ENCODE measurements at regions not wholly inside any gene's neighbourhood (a gene's known extent, or its start where the extent isn't known, plus 50 kb on each side); places are given as distances from the start of the nearest gene placed in this dataset.

DNA sequence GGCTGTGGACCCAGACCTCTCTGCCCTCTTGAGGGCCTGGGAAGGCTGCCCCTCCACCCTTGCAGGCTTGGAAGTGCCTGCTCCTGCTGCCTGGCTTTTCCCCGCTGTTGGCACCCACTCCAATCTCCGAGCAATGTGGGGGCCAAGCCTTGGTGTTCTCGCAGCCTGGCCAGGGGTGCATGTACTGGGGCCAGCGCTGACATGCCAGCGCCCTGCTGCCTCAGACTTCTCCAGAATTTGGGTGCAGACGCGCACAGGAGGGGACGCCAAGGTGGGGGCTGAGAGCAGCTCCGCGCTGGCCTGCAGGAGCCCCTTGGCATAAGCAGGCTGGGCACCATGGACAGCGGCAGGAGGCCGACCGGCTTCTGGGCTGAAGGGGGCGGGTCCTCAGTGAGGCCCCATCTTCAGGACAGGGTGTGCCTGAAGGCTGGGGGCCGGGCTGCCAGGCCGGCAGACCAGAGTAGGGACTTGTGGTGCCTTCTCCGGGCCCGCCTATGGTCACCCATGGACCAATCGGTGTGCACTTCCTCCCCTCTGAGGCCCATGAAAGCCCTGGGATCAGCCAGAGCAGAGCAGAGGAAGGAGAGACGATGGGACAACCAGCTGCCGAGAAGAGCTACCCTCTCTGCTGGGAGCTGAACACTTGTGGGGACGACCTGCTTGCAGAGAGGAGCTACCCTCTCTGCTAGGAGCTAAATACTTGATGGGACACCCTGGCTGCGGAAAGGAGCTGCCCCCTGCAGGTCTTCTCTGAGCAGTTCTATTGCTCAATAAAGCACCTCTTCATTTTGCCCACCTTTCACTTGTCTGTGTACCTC, 118.3 kb downstream of the DNAAF6 start:
- ATAC-seq (ENCODE audit: low FRiP score in 2 of 2) (peak; percentile 35 to 45), DNase-seq (peak; percentile 21 to 74)
- TF ChIP-seq POLR2A (IDR thresholded peaks at IDR 0.05) (no peak), POLR2AphosphoS5 (IDR thresholded peaks at IDR 0.05) (no peak)
- TF ChIP-seq, protein P1, sequence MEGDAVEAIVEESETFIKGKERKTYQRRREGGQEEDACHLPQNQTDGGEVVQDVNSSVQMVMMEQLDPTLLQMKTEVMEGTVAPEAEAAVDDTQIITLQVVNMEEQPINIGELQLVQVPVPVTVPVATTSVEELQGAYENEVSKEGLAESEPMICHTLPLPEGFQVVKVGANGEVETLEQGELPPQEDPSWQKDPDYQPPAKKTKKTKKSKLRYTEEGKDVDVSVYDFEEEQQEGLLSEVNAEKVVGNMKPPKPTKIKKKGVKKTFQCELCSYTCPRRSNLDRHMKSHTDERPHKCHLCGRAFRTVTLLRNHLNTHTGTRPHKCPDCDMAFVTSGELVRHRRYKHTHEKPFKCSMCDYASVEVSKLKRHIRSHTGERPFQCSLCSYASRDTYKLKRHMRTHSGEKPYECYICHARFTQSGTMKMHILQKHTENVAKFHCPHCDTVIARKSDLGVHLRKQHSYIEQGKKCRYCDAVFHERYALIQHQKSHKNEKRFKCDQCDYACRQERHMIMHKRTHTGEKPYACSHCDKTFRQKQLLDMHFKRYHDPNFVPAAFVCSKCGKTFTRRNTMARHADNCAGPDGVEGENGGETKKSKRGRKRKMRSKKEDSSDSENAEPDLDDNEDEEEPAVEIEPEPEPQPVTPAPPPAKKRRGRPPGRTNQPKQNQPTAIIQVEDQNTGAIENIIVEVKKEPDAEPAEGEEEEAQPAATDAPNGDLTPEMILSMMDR (IDR thresholded peaks at IDR 0.05): no peak
- WGBS, 2 donors: 0 to 24% methylated on average over 1 to 23 of the region's 23 CpGs
- Histone ChIP-seq H3K36me3 (no peaks in the 10 kb centered on the region), H3K4me3 (no peak overlapping the region), H3K9me3 (no peaks in the 10 kb centered on the region), H3K4me1 (no peaks in the 10 kb centered on the region), H3K27me3 (peaks cover 0 to 11% (median 0%) of the 10 kb centered on the region in 4 donors), H3K27ac (no peak overlapping the region)

DNA sequence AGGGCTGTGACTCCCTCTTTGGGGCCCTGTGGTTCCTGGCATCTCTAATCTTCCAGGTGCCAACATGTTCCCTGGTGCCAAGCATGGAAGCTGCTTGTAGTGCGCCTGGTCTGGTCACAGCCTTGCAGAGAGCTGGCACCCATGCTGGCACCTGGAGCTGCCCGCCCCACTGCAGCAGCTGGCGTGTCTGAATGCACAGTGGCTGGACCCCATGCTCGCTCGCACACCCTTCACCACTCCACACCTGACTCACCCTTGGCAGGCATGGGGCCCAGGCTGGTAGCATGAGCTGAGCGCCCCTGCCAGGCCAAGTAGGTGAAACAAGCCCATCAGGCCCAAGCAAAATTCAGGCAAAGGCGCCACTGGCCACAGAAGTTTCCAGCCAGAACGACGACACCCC, 119.1 kb downstream of the DNAAF6 start:
- Histone ChIP-seq H3K27me3 (peaks cover 0 to 11% (median 0%) of the 10 kb centered on the region in 4 donors), H3K4me1 (no peaks in the 10 kb centered on the region), H3K9me3 (no peaks in the 10 kb centered on the region), H3K4me3 (no peak overlapping the region), H3K27ac (no peak overlapping the region), H3K36me3 (no peaks in the 10 kb centered on the region)
- TF ChIP-seq POLR2A (IDR thresholded peaks at IDR 0.05) (no peak), POLR2AphosphoS5 (IDR thresholded peaks at IDR 0.05) (no peak), EP300 (IDR thresholded peaks at IDR 0.05) (no peak)
- TF ChIP-seq, protein P1 (IDR thresholded peaks at IDR 0.05): no peak
- DNase-seq: peak in 1 of 2 donors; percentile 33
- WGBS, 2 donors: 86% methylated on average over 9 of the region's 9 CpGs; no CpG with 5 or more reads in 1 of the 2 donors
- ATAC-seq (ENCODE audit: low FRiP score in 2 of 2): no peak

DNA sequence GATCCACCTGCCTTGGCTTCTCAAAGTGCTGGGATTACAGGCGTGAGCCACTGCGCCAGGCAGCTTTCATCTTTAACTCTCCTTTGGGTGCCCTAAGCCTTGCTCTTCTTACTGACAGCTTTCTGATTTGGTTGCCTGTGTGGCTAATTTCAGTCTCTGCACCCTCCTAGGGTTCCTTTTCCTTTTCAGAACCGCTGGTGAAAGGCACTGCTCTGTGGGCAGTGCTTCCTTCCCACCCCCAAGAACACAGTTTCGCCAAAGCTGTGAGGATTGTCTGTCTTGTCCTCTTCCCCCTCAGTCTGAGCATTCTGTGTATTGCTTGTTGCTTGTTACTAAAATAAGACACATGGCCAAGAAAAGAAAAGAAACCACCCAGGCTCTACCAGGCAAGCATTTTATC, 101.4 kb upstream of the FRMPD3 start:
- TF ChIP-seq EP300 (IDR thresholded peaks at IDR 0.05): no peak
- TF ChIP-seq POLR2AphosphoS5 (IDR thresholded peaks at IDR 0.05): no peak
- TF ChIP-seq, protein P1 (IDR thresholded peaks at IDR 0.05): no peak
- H3K27ac ChIP-seq: no peak overlapping the region
- H3K4me1 ChIP-seq: no peaks in the 10 kb centered on the region
- WGBS, 2 donors: 49 to 67% methylated on average over 4 of the region's 4 CpGs
- H3K36me3 ChIP-seq: no peaks in the 10 kb centered on the region
- H3K27me3 ChIP-seq: no peaks in the 10 kb centered on the region
- DNase-seq (no peak), ATAC-seq (ENCODE audit: low FRiP score in 2 of 2) (no peak)
- H3K4me3 ChIP-seq: no peak overlapping the region
- H3K9me3 ChIP-seq: no peaks in the 10 kb centered on the region

DNA sequence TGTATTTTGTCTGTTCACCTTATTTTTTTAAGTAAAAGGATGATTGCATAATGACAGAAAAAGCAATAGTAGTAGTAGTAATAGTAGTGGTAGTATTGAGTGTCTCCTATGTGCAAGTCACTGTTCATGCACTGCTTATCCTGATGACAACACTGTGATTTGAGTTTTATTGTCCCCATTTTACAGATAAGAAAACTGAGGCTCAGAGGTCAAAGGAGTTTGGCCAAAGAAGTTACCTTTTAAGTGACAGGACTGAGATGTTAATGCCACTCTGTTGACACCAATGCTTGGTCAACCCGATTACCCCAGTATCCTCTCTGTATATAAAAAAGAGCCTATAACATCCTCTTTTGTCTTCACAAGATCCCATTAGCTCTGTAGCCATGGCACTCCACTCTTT, 100.5 kb upstream of the FRMPD3 start:
- Histone ChIP-seq H3K4me1 (no peaks in the 10 kb centered on the region), H3K27ac (no peak overlapping the region), H3K9me3 (no peaks in the 10 kb centered on the region), H3K36me3 (no peaks in the 10 kb centered on the region), H3K27me3 (no peaks in the 10 kb centered on the region), H3K4me3 (no peak overlapping the region)
- TF ChIP-seq, protein P1 (IDR thresholded peaks at IDR 0.05): no peak
- TF ChIP-seq POLR2AphosphoS5 (IDR thresholded peaks at IDR 0.05) (no peak), POLR2A (IDR thresholded peaks at IDR 0.05) (no peak), EP300 (IDR thresholded peaks at IDR 0.05) (no peak)
- no peak for DNase-seq
- WGBS, 2 donors: 79 to 100% methylated on average over 1 of the region's 1 CpG
- no peak for ATAC-seq (ENCODE audit: low FRiP score in 2 of 2)

DNA sequence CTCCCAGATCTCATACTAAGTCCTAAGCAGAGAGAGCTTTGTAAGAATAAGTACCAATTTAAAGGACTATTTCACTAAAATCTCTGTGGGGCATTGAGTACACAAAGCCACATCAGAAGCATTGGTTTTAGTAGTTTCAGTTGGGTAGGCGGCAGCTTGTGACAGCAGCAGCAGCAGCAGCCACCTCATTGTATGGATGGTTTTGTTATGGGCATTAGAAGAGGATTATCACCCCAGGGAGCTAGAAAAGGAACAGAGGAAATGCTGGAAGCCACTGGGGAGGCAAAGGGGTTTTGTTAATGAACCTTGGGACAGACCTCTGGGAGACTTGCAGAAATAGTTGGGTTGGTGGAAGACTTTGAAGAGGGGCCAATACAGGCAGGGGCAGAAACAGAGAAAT, 93.9 kb upstream of the FRMPD3 start:
- H3K36me3 ChIP-seq: no peaks in the 10 kb centered on the region
- 64 to 73% methylated on average over 1 of the region's 1 CpG for WGBS, 2 donors

More for the DNA sequence above, 93.9 kb upstream of the FRMPD3 start:
- no peak overlapping the region for H3K4me3 ChIP-seq
- DNase-seq (no peak), ATAC-seq (ENCODE audit: low FRiP score in 2 of 2) (no peak)
- no peaks in the 10 kb centered on the region for H3K4me1 ChIP-seq
- H3K27ac ChIP-seq: no peak overlapping the region
- TF ChIP-seq POLR2AphosphoS5 (IDR thresholded peaks at IDR 0.05): no peak
- no peak for TF ChIP-seq POLR2A (IDR thresholded peaks at IDR 0.05)
- TF ChIP-seq, protein P1 (IDR thresholded peaks at IDR 0.05): no peak
- no peak for TF ChIP-seq EP300 (IDR thresholded peaks at IDR 0.05)
- no peaks in the 10 kb centered on the region for H3K27me3 ChIP-seq
- H3K9me3 ChIP-seq: no peaks in the 10 kb centered on the region

All from upper lobe of left lung (tissue), 6 donors.